HEK293 (cell line): ENCODE measurements at regions not wholly inside any gene's neighbourhood (a gene's known extent, or its start where the extent isn't known, plus 50 kb on each side); places are given as distances from the start of the nearest gene placed in this dataset.
"Not testable (repeated sequence)": the region's sequence is repeated elsewhere in the genome, so short reads cannot be mapped to it uniquely, and the experiment has no call there.

Experiments
- HOXC10 ChIP-seq: sonication (generic); formaldehyde crosslinking; IDR thresholded peaks from 2 replicates; pipeline ENCODE4 v1.8.1; 2023; ENCODE audit warnings: mild to moderate bottlenecking, missing genetic modification reagents
- HOXD13 ChIP-seq: sonication (generic); formaldehyde crosslinking; IDR thresholded peaks from 2 replicates; pipeline ENCODE4 v1.8.0; 2022; ENCODE audit warnings: missing genetic modification reagents, borderline replicate concordance
- PRDM1 ChIP-seq: fragments of 450-650 bp; formaldehyde crosslinking; IDR thresholded peaks from 2 replicates; pipeline ENCODE4; 2016; ENCODE audit warnings: missing biosample characterization, missing genetic modification characterization
- RBAK ChIP-seq: fragments of 450-650 bp; formaldehyde crosslinking; IDR thresholded peaks from 2 replicates; pipeline ENCODE4 v1.5.1; 2016; ENCODE audit warnings: missing biosample characterization, missing genetic modification characterization
- SP7 ChIP-seq: fragments of 450-650 bp; formaldehyde crosslinking; IDR thresholded peaks from 2 replicates; pipeline ENCODE4 v1.5.1; 2016; ENCODE audit warnings: missing biosample characterization, missing genetic modification characterization
- ZFP3 ChIP-seq: fragments of 450-650 bp; formaldehyde crosslinking; IDR thresholded peaks from 2 replicates; pipeline ENCODE4 v1.5.1; 2016; ENCODE audit warnings: low read depth, missing biosample characterization, missing genetic modification characterization
- ZNF138 ChIP-seq: fragments of 450-650 bp; formaldehyde crosslinking; IDR thresholded peaks from 2 replicates; pipeline ENCODE4 v1.5.1; 2016; ENCODE audit warnings: missing biosample characterization, missing genetic modification characterization, borderline replicate concordance
- ZNF23 ChIP-seq: fragments of 450-650 bp; formaldehyde crosslinking; IDR thresholded peaks from 2 replicates; pipeline ENCODE4 v1.5.1; 2016; ENCODE audit warnings: missing biosample characterization, missing genetic modification characterization, borderline replicate concordance
- ZNF354C ChIP-seq: fragments of 450-650 bp; formaldehyde crosslinking; IDR thresholded peaks from 2 replicates; pipeline ENCODE4 v1.5.1; 2016; ENCODE audit warnings: missing biosample characterization, missing genetic modification characterization, low read depth, borderline replicate concordance
- ZNF548 ChIP-seq: fragments of 450-650 bp; formaldehyde crosslinking; IDR thresholded peaks from 2 replicates; pipeline ENCODE4 v1.5.1; 2016; ENCODE audit warnings: missing biosample characterization, missing genetic modification characterization
- TF ChIP-seq, protein P1 (sequence below): fragments of 450-650 bp; formaldehyde crosslinking; IDR thresholded peaks from 2 replicates; pipeline ENCODE4 v1.5.1; 2016; ENCODE audit warnings: missing biosample characterization, missing genetic modification characterization
- TF ChIP-seq, protein P2 (sequence below): fragments of 450-650 bp; formaldehyde crosslinking; IDR thresholded peaks from 2 replicates; pipeline ENCODE4 v1.5.1; 2016; ENCODE audit warnings: missing biosample characterization, missing genetic modification characterization
- TF ChIP-seq, protein P3 (sequence below): fragments of 450-650 bp; formaldehyde crosslinking; IDR thresholded peaks from 2 replicates; pipeline ENCODE4 v1.5.1; 2016; ENCODE audit warnings: missing biosample characterization, missing genetic modification characterization, low read depth

DNA sequence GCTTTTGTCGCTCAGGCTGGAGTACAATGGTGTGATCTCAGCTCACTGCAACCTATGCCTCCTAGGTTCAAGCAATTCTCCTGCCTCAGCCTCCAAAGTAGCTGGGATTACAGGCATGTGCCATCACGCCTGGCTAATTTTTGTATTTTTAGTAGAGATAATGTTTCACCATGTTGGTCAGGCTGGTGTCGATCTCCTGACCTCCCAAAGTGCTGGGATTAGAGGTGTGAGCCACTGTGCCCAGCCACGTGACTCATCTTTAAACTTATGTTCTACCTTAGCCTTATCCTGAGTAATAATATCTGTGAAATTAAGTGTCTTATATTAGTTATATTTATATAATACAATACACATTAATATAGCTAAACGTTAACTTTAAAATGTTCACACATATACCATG, 101.2 kb upstream of the CADM1 start:
- not testable (repeated sequence) for TF ChIP-seq HOXD13 (CRISPR knock-in tag); HOXC10 (CRISPR knock-in tag); SP7 (tag by site-specific recombination); ZNF354C (tag by site-specific recombination); ZFP3; PRDM1 (tag by site-specific recombination); ZNF138 (tag by site-specific recombination); ZNF23 (tag by site-specific recombination); RBAK (tag by site-specific recombination); ZNF548 (tag by site-specific recombination)
- TF ChIP-seq, protein P1, sequence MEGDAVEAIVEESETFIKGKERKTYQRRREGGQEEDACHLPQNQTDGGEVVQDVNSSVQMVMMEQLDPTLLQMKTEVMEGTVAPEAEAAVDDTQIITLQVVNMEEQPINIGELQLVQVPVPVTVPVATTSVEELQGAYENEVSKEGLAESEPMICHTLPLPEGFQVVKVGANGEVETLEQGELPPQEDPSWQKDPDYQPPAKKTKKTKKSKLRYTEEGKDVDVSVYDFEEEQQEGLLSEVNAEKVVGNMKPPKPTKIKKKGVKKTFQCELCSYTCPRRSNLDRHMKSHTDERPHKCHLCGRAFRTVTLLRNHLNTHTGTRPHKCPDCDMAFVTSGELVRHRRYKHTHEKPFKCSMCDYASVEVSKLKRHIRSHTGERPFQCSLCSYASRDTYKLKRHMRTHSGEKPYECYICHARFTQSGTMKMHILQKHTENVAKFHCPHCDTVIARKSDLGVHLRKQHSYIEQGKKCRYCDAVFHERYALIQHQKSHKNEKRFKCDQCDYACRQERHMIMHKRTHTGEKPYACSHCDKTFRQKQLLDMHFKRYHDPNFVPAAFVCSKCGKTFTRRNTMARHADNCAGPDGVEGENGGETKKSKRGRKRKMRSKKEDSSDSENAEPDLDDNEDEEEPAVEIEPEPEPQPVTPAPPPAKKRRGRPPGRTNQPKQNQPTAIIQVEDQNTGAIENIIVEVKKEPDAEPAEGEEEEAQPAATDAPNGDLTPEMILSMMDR (tag by site-specific recombination) = not testable (repeated sequence)
- TF ChIP-seq, protein P2, sequence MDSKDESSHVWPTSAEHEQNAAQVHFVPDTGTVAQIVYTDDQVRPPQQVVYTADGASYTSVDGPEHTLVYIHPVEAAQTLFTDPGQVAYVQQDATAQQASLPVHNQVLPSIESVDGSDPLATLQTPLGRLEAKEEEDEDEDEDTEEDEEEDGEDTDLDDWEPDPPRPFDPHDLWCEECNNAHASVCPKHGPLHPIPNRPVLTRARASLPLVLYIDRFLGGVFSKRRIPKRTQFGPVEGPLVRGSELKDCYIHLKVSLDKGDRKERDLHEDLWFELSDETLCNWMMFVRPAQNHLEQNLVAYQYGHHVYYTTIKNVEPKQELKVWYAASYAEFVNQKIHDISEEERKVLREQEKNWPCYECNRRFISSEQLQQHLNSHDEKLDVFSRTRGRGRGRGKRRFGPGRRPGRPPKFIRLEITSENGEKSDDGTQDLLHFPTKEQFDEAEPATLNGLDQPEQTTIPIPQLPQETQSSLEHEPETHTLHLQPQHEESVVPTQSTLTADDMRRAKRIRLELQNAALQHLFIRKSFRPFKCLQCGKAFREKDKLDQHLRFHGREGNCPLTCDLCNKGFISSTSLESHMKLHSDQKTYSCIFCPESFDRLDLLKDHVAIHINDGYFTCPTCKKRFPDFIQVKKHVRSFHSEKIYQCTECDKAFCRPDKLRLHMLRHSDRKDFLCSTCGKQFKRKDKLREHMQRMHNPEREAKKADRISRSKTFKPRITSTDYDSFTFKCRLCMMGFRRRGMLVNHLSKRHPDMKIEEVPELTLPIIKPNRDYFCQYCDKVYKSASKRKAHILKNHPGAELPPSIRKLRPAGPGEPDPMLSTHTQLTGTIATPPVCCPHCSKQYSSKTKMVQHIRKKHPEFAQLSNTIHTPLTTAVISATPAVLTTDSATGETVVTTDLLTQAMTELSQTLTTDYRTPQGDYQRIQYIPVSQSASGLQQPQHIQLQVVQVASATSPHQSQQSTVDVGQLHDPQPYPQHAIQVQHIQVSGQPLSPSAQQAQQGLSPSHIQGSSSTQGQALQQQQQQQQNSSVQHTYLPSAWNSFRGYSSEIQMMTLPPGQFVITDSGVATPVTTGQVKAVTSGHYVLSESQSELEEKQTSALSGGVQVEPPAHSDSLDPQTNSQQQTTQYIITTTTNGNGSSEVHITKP = not testable (repeated sequence)
- TF ChIP-seq, protein P3, sequence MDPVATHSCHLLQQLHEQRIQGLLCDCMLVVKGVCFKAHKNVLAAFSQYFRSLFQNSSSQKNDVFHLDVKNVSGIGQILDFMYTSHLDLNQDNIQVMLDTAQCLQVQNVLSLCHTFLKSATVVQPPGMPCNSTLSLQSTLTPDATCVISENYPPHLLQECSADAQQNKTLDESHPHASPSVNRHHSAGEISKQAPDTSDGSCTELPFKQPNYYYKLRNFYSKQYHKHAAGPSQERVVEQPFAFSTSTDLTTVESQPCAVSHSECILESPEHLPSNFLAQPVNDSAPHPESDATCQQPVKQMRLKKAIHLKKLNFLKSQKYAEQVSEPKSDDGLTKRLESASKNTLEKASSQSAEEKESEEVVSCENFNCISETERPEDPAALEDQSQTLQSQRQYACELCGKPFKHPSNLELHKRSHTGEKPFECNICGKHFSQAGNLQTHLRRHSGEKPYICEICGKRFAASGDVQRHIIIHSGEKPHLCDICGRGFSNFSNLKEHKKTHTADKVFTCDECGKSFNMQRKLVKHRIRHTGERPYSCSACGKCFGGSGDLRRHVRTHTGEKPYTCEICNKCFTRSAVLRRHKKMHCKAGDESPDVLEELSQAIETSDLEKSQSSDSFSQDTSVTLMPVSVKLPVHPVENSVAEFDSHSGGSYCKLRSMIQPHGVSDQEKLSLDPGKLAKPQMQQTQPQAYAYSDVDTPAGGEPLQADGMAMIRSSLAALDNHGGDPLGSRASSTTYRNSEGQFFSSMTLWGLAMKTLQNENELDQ (tag by site-specific recombination) = not testable (repeated sequence)
